Fibroblast of the aortic adventitia (primary cell): ENCODE measurements at regions not wholly inside any gene's neighbourhood (a gene's known extent, or its start where the extent isn't known, plus 50 kb on each side); places are given as distances from the start of the nearest gene placed in this dataset. TPM values are rescaled to one million over a fixed set of nuclear protein-coding genes. Genes with fewer than 3 reads are reported as not detected.
"Not testable (repeated sequence)": the region's sequence is repeated elsewhere in the genome, so short reads cannot be mapped to it uniquely, and the experiment has no call there.

ENCODE experiments used
- DNase-seq: peaks from one replicate; pipeline ENCODE4 v3.0.0-alpha.2; 2010; ENCODE audit warnings: low read depth
- H3K4me3 ChIP-seq: 2 replicates; pipeline ENCODE4 v1.5.1; 2011; ENCODE audit warnings: low read depth, mild to moderate bottlenecking, control low read depth, low read length, moderate library complexity
- small RNA-seq: library from RNA; depleted of rRNA; stranded (forward); fragments of <200 nt; gene quantifications from one replicate; pipeline ENCODE3, GENCODE V24; 2012

DNA sequence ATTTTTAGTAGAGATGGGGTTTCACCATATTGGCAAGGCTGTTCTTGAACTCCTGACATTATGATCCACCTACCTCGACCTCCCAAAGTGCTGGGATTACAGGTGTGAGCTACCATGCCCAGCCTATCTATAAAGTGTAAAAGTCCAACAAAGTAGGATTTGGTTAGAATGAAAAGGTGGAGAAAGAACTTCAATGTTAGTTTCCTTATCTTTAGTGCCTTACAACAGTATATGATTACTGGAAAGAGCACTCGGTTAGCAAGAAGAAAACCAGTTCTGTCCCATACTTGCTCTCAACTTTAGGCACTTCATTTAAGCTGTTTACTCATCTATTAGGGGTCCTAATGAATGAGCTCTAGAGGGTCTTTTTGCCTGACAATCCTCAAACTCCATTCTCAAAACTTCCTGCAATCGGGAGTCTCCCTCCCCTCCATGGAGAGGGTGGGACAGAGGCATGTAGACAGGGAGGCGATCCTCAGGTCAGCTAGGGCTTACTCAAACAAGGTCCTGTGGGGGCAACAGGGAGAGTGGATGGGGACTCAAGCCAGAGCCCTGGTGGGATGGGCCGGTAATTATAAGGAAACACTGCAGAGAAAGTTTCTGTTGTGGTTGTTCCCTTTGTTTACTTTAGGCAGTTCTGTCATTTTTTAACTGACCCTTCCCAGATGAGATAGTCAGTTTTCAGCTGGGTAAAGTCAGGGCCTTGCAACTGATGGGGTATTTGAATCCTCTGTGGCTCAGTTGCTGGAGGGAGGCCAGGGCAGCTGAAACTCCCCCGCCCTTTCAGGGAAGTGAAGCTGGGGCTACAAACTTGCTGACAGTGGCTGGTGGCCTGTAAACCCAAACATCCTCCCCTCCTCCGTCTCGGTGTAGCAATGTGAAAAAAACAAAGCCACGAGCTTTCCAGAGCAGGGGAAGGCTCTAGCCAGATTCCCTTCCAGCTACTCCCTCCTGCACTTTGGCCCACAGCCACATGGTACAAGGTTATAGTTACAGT lies 64.4 kb upstream of the NOTCH2NLA start:
- H3K4me3 ChIP-seq, DNase-seq: not testable (repeated sequence)

DNA sequence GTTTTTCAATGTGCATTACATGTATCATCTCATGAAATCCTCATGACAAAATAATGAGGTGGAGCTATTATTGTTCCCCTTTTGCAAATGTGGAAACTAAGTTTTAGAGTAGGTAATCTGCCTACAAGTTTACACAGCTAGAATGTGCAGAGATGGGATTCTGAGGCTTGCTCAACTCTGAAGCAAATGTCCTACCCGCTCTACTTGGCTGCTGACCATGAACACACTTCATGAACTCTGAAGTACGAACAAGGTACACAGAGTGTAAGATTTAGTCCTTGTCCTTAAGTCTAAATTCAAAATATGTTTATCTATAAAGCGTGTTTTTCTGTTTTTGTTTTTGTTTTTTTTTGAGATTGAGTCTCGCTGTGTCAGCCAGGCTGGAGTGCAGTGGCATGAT lies 63.6 kb upstream of the NOTCH2NLA start:
- H3K4me3 ChIP-seq, DNase-seq: not testable (repeated sequence)

DNA sequence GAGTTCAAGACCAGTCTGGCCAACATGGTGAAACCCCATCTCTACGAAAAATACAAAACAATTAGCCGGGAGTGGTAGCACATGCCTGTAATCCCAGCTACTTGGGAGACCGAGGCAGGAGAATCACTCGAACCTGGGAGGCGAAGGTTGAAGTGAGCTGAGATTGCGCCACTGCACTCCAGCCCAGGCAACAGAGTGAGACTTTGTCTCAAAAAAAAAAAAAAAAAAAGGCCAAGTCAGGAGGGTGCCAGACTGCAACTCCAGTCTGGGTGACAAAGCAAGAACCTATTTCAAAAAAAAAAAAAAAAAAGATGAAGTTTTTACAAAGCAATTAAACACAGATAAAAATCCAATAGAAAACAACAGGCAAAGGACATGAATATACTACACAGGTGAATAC lies 59.1 kb upstream of the NOTCH2NLA start:
- not testable (repeated sequence) for DNase-seq

DNA sequence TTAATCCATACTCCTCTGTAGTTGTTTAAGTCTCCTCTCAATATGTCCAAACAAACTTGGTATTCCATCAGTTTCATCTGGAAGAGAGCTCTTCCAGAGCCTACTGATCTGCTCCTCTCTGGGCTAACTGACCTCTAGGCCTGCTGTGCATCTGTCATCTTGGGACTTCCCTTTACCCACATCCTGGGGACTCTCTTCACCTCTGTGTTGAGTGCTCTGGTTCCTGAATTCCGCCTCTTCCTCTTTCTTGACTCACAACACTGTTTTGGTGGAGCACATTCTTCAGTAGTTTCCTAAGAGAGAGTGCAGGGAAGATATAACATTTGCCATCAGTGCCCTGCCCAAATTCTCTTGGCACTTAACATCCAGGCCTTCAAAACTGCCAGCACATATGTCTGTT lies 55.9 kb upstream of the NOTCH2NLA start:
- not testable (repeated sequence) for DNase-seq, H3K4me3 ChIP-seq

More for the DNA sequence above, 59.1 kb upstream of the NOTCH2NLA start:
- not testable (repeated sequence) for H3K4me3 ChIP-seq

DNA sequence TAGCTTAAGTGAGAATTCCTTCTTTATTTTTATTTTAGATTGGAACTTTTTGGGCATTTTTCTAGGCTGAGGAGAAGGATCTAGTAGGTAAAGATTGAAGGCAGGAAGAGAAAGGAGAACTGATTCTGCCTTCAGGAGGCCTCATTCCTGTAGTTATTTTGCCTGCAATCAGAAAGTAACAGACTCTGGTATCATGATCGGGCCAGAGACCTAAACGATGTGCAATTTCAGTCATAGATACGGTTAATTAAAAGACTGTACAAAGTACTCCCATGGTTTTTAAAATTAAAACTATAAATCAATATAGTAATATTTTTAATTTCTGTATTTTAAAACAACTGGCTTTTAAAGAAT lies 54.7 kb upstream of the NOTCH2NLA start:
- not testable (repeated sequence) for H3K4me3 ChIP-seq, DNase-seq

DNA sequence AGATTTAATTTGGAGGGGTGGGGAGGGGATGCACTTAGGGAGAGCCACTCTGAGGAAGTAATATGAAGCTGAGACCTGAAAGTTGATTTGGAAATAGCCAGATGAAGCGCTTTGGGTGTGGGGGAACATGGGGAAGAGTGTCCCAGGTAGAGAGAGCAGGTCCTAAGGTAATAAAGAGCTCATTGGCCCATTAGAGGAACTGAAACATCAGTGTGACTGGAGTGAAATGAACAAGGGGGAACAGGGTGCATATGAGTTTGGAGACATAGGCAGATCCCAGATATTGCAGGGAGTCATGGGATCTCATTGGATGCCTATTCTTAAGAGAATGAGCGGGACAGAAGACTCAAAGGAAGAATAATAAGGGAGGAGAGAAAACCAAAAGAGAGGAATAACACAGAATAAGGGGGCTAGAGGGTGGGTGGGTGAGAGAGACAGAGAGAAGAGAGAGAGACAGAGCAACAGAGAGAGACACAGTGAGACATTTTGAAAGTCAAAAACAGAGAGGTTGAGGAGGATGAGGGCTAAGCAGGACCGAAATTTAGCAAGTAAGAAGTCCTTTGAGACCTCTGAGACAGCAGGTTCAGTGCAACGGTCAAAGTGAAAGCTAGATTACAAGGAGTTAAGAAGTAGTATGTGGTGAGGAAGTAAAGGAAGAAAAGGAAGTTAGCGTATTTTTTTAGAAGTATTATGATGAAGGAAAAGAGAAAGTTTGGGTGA lies 54.1 kb upstream of the NOTCH2NLA start:
- H3K4me3 ChIP-seq, DNase-seq: not testable (repeated sequence)

DNA sequence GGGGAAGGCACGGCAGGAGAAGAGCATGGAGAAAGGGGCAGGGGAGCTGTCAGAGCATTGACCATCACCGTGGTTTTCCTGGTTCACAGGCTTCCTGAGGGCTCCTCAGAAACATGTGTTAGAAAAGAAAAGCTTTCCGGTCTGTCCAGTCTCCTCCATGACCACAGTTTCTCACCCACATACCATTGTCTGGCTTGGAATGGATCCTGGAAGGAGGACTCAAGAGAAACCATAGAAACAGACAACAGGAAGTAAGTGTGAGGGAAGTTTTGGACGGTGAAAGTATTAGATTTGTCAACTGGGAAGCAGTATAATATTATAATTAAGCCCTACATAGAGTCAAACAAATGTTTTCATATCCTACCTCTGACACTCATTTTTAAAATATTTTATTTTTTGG lies 52.7 kb upstream of the NOTCH2NLA start:
- H3K4me3 ChIP-seq, DNase-seq: not testable (repeated sequence)

DNA sequence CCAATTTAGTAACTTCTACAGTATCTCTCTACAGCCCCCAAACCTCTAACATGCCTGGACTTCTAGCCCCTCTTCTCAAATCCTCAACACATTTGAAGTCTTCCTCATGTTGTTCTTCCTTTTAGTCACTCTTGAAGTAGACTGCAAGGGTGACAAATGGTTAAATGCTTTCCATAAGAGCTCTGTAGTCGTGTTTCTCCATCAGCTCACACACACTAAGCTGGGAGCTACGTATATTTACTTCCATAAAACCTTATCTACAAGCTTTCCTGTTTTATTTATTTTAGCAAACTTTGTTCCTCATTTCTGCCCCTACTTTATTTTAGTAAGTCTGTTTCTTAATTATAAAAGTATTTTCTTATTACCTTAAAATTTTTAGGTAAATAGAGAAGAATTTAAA lies 49.9 kb upstream of the NOTCH2NLA start:
- not testable (repeated sequence) for DNase-seq, H3K4me3 ChIP-seq

Small RNA genes lying in the stretch of these regions (small RNA-seq; reads per million reads assigned to genes)
- gene RF00003 (26.6 reads per million, percentile 96 among the genes with 10 or more reads in this experiment), gene RF00619 (not detected), gene RNA5SP536 (not detected), gene RNU6-1071P (not detected)
